Esophagus muscularis mucosa (tissue), 4 donors: ENCODE measurements at regions not wholly inside any gene's neighbourhood (a gene's known extent, or its start where the extent isn't known, plus 50 kb on each side); places are given as distances from the start of the nearest gene placed in this dataset.

Experiments
- EP300 ChIP-seq: sonication (generic); formaldehyde crosslinking; IDR thresholded peaks from one replicate; pipeline ENCODE4 v1.6.1; 2017; ENCODE audit warnings: antibody characterized with exemption
- POLR2A ChIP-seq: fragments of 450-650 bp; IDR thresholded peaks from one replicate; pipeline ENCODE4 v1.6.1; 2017; ENCODE audit warnings: antibody characterized with exemption, moderate library complexity, mild to moderate bottlenecking, low read depth
- POLR2AphosphoS5 ChIP-seq, 2 donors: sonication (generic); formaldehyde crosslinking; IDR thresholded peaks; one replicate each; pipeline ENCODE4 v1.6.1; 2017; ENCODE audit warnings: antibody characterized with exemption in 2 of 2
- TF ChIP-seq, protein P1 (sequence below), 3 experiments: fragments of 200-600 bp in 2 of 3; fragments of 450-650 bp in 1 of 3; sonication (generic) in 2 of 3; IDR thresholded peaks; one replicate each; pipeline ENCODE4 v1.5.1; 2017 to 2019; ENCODE audit warnings: antibody characterized with exemption in 3 of 3, mild to moderate bottlenecking in 2 of 3, moderate library complexity in 1 of 3

DNA sequence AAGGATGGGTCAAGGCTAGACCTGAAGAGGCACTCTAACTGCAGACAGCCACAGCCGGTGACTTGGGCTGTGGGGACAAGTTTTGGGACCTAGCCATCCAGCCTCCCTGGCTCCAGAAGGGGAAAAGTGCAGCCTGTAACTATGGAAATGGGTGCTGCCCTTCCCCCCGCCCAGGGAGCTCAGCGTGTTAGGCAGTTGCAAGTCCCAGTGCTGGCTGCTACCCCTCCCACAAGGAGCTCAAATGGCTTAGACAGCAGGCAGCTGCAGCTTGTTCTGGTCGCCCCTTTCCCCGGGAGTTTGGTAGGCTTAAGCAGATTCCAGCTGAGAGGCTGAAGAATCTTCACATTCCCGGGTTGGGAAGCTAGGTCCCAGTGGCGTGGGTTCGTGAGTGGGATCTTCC is 162.6 kb downstream of the FAM83B start:
- TF ChIP-seq, protein P1, sequence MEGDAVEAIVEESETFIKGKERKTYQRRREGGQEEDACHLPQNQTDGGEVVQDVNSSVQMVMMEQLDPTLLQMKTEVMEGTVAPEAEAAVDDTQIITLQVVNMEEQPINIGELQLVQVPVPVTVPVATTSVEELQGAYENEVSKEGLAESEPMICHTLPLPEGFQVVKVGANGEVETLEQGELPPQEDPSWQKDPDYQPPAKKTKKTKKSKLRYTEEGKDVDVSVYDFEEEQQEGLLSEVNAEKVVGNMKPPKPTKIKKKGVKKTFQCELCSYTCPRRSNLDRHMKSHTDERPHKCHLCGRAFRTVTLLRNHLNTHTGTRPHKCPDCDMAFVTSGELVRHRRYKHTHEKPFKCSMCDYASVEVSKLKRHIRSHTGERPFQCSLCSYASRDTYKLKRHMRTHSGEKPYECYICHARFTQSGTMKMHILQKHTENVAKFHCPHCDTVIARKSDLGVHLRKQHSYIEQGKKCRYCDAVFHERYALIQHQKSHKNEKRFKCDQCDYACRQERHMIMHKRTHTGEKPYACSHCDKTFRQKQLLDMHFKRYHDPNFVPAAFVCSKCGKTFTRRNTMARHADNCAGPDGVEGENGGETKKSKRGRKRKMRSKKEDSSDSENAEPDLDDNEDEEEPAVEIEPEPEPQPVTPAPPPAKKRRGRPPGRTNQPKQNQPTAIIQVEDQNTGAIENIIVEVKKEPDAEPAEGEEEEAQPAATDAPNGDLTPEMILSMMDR (IDR thresholded peaks at IDR 0.05), result no peak
- TF ChIP-seq POLR2A (no peak), EP300 (no peak), POLR2AphosphoS5 (IDR thresholded peaks at IDR 0.05) (no peak)
